ENCODE measurements at regions not wholly inside any gene's neighbourhood (a gene's known extent, or its start where the extent isn't known, plus 50 kb on each side); places are given as distances from the start of the nearest gene placed in this dataset.

DNA sequence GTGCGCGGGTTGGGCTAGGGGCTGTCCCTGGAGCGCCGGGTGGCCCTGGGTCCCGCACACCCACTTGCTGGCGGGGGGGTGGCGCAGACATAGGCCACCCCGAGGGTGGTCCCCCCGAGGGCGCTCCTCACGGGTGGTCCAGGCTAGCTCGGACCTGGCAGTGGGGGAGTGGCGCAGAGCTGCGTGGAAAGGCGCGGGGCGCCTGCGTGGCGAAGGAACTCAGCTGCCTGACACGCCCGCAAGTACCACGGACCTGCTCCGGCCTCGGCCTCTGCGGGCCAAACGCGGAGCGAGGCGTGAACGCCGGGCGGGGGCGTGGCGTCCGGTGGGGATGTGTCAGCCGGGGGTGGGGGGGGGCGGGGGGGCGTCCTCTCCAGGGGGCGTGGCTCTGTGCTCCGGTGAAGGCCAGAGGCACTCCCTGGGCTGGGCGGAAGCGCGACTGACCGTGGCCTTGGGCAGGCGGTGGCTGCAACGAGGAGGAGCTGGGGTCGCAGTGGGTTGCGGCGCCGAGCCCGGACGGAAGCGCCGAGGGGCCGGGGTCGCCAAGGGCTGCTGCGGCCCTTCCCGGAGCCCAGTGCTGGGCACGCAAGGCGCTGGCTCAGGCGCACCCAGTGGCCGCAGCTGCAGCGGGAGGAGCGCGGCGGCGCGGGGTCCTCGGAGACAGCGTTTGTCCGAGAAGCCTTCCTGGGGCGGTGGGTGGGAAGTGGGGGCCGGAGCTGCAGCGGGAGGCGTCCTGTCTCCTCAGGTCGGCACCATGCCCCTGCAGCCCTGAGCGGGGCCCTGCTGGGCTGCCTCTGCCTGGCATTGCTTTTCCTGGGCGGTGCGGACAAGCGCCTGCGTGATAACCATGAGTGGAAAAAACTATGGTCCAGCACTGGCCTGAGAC is 58.9 kb upstream of the NUPR2 start:
- Histone ChIP-seq H3K79me1 (ENCODE audit: low read depth, low read length) (no peaks in the 10 kb centered on the region), H2BK5ac (ENCODE audit: low read depth, low read length) (no peak overlapping the region), H3K56ac (replicated peaks; ENCODE audit: insufficient read length, low read depth, low read length) (no peak overlapping the region), H4K91ac (replicated peaks; ENCODE audit: insufficient read length, low read length) (no peak overlapping the region), H2AFZ (ENCODE audit: low read length) (no peak overlapping the region), H3K4me2 (ENCODE audit: insufficient read depth in 1 of 2, low read depth in 2 of 2, low read length in 2 of 2) (no peak overlapping the region), H3K9ac (replicated peaks in 1 of 4; ENCODE audit: extremely low read depth in 1 of 4, low read depth in 3 of 4, low read length in 3 of 4) (no peak overlapping the region), H3K18ac (ENCODE audit: extremely low read depth, low read length) (no peak overlapping the region), H3K23ac (ENCODE audit: insufficient read length) (no peak overlapping the region), H3K9me3 (ENCODE audit: insufficient read depth in 2 of 2, low read depth in 1 of 2, low read length in 1 of 2) (peaks cover 53 to 91% of the 10 kb centered on the region in 2 experiments), H4K8ac (ENCODE audit: extremely low read depth, insufficient read depth, low read length) (no peak overlapping the region), H2BK120ac (replicated peaks; ENCODE audit: low read depth, low read length) (no peak overlapping the region), H3K4ac (replicated peaks; ENCODE audit: insufficient read length, low read depth, low read length) (no peak overlapping the region), H3K79me2 (ENCODE audit: control insufficient read depth in 1 of 2, insufficient read depth in 2 of 2, low read length in 2 of 2) (no peaks in the 10 kb centered on the region), H3K23me2 (ENCODE audit: low read depth, low read length) (peaks cover 1% of the 10 kb centered on the region; the same call in 1 of the 2 replicates), H2BK12ac (ENCODE audit: low read depth, low read length) (no peak overlapping the region), H3K27ac (ENCODE audit: low read depth, low read length) (no peak overlapping the region), H3K36me3 (ENCODE audit: control insufficient read depth in 2 of 4, insufficient read depth in 4 of 4, low read length in 3 of 4) (peaks cover 0 to 10% (median 0%) of the 10 kb centered on the region in 4 experiments; a peak in 2 of 8 replicates), H4K5ac (ENCODE audit: insufficient read length, low read depth, low read length) (no peak overlapping the region), H3K4me3 (ENCODE audit: extremely low read depth in 1 of 4, insufficient read depth in 2 of 4, low read depth in 3 of 4, low read length in 4 of 4) (no peak overlapping the region), H2BK20ac (ENCODE audit: low read length) (no peak overlapping the region), H2AK5ac (ENCODE audit: low read depth, low read length) (no peak overlapping the region), H3K4me1 (replicated peaks in 1 of 4; ENCODE audit: control insufficient read depth in 3 of 4, insufficient read depth in 4 of 4, low read length in 3 of 4) (no peaks in the 10 kb centered on the region), H3K27me3 (replicated peaks in 1 of 4; ENCODE audit: control insufficient read depth in 3 of 4, extremely low read depth in 1 of 4, insufficient read depth in 3 of 4, low read length in 3 of 4) (no peaks in the 10 kb centered on the region), H4K20me1 (replicated peaks in 1 of 2; ENCODE audit: control insufficient read depth in 1 of 2, insufficient read depth in 2 of 2, low read length in 2 of 2) (no peaks in the 10 kb centered on the region), H3K14ac (ENCODE audit: insufficient read length) (no peak overlapping the region), H2BK15ac (ENCODE audit: low read length) (no peak overlapping the region)
- no peak for FAIRE-seq
- POLR2A ChIA-PET (ENCODE audit: partially characterized antibody) = no interaction called here
- CTCF ChIA-PET (ENCODE audit: partially characterized antibody) = no interaction called here
- WGBS, 2 experiments (ENCODE audit: extremely low coverage in 1 of 2, insufficient coverage in 1 of 2, insufficient read length in 1 of 2, insufficient replicate concordance in 2 of 2, low coverage in 1 of 2, low lambda C conversion rate in 2 of 2, missing lambda C conversion rate in 1 of 2) = 87% methylated on average over 24 of the region's 81 CpGs; no CpG with 5 or more reads in 1 of the 2 experiments
- DNase-seq (ENCODE audit: low read depth in 1 of 2, low spot score in 2 of 2) = no peak
- TF ChIP-seq SIX5 (IDR thresholded peaks at IDR 0.05; ENCODE audit: low read depth, low read length) = no peak
- TF ChIP-seq, protein P1, sequence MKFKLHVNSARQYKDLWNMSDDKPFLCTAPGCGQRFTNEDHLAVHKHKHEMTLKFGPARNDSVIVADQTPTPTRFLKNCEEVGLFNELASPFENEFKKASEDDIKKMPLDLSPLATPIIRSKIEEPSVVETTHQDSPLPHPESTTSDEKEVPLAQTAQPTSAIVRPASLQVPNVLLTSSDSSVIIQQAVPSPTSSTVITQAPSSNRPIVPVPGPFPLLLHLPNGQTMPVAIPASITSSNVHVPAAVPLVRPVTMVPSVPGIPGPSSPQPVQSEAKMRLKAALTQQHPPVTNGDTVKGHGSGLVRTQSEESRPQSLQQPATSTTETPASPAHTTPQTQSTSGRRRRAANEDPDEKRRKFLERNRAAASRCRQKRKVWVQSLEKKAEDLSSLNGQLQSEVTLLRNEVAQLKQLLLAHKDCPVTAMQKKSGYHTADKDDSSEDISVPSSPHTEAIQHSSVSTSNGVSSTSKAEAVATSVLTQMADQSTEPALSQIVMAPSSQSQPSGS (IDR thresholded peaks at IDR 0.05; ENCODE audit: low read length) = no peak

All from H1 (cell line).